Stimulated activated naive CD8-positive, alpha-beta T cell treated with anti-CD3 and anti-CD28 coated beads, Interleukin-15, amount 100 ng/mL, for 72 hours (primary cell): ENCODE measurements at regions not wholly inside any gene's neighbourhood (a gene's known extent, or its start where the extent isn't known, plus 50 kb on each side); places are given as distances from the start of the nearest gene placed in this dataset.
"Not testable (repeated sequence)": the region's sequence is repeated elsewhere in the genome, so short reads cannot be mapped to it uniquely, and the experiment has no call there.

Source experiments
- ATAC-seq: fragments of 150-1000 bp; cut with Tn5 transposase; 2 replicates; pipeline ENCODE4 v1.10.0; 2021; ENCODE audit warnings: mild to moderate bottlenecking, moderate library complexity
- DNase-seq, 2 donors: peaks; one replicate each; pipeline ENCODE4 v3.0.0; 2021 to 2022
- H3K27ac Mint-ChIP-seq, 2 donors: one replicate each; pipeline ENCODE4 v1.8.0; 2022; ENCODE audit warnings: mild to moderate bottlenecking in 2 of 2, mixed read lengths in 2 of 2, moderate library complexity in 2 of 2
- H3K27me3 Mint-ChIP-seq: one replicate; pipeline ENCODE4 v1.8.0; 2022; ENCODE audit warnings: mixed read lengths
- H3K4me1 Mint-ChIP-seq: one replicate; pipeline ENCODE4 v1.8.0; 2022; ENCODE audit warnings: mild to moderate bottlenecking, mixed read lengths
- H3K4me3 Mint-ChIP-seq, 2 donors: one replicate each; pipeline ENCODE4 v1.8.0; 2022; ENCODE audit warnings: mild to moderate bottlenecking in 2 of 2, mixed read lengths in 2 of 2, moderate library complexity in 1 of 2
- H3K9me3 Mint-ChIP-seq, 2 donors: one replicate each; pipeline ENCODE4 v1.8.0; 2022; ENCODE audit warnings: mixed read lengths in 2 of 2

DNA sequence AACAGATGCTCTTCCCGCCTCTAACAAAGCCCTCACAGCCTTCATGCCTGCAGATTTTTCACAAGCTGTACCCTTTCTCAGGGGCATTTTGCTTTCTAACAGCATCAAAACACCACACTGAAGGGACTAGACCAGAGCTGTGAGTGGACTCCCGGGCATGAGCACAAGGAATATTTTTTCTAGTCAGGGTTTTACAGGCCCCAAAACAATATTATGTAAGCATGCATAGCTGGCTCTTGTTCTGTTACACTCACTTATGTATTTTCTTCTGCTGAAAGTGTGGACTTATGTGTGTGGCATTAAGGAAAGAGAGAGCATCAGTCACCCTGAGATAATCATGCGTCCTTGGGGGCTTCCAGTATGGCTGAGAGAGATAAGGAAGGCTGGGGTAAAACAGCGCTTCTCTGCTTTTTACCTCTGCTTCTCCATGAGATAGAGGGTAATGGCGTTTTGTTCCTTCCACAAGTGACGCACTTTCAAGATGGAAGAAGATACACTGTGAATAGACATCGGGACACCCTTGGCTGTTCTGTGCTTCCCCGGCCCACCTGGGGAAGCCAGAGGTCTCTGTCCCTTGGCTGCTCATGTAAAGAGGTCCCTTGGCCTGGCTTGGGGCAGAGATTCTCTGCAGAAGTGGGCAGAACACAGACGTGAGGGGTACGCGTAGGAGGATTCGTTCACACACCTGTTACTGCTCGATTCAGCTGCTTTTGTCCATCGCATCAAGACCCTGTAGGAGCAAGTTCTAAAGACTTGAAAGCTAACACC, 266.7 kb upstream of the RAB4A start:
- Mint-ChIP-seq H3K27ac (no peak overlapping the region), H3K9me3 (no peaks in the 10 kb centered on the region), H3K27me3 (no peaks in the 10 kb centered on the region), H3K4me1 (peaks cover 6% of the 10 kb centered on the region), H3K4me3 (no peak overlapping the region)
- DNase-seq = no peak
- ATAC-seq = no peak

DNA sequence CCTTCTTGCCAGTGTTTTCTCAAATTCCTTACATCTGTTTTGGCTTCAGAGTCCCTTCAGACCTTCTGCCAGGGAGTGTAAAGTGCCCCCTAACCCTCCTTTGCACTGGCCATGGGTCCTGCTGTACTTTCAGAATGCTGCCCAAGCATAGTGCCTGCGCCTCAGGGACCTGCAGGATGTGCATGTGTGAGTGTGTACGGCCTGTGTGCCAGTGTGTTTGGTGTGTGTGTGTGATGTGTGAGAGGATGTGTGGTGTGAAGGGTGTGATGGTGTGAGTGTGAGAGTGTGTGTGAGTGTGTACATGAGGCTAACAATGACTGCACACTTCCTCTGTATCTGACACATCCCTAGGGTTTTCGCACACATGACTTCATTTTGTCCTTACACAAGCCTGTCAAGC, 265.8 kb upstream of the RAB4A start:
- DNase-seq (no peak), ATAC-seq (no peak)
- Mint-ChIP-seq H3K27me3 (no peaks in the 10 kb centered on the region), H3K4me1 (peaks cover 6% of the 10 kb centered on the region), H3K4me3 (no peak overlapping the region), H3K9me3 (no peaks in the 10 kb centered on the region), H3K27ac (peak overlapping the region in 1 of 2 donors; percentile 64)

DNA sequence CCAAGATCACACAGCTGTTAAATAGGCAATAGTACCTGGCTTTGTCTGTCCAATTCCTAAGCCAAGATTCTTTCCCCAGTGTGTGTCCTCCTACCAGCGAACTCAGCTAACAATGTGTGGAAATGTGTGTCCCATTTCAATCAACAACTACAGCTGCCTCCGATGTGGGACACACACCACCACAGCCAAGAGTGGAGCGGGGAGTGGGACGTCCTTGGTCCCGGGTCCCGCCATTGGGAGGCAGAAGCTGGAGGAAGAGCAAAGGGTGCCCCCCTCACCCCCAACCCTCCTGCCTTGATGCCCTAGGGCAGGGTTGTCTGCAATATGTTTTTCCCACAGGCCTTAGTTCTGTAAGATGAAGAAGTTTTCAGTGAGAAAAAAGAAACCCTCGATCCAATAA, 265.4 kb upstream of the RAB4A start:
- DNase-seq (no peak), ATAC-seq (no peak)
- no peak overlapping the region for H3K27ac Mint-ChIP-seq
- H3K9me3 Mint-ChIP-seq = no peaks in the 10 kb centered on the region
- H3K4me1 Mint-ChIP-seq = peaks cover 6% of the 10 kb centered on the region
- H3K27me3 Mint-ChIP-seq = no peaks in the 10 kb centered on the region
- no peak overlapping the region for H3K4me3 Mint-ChIP-seq

DNA sequence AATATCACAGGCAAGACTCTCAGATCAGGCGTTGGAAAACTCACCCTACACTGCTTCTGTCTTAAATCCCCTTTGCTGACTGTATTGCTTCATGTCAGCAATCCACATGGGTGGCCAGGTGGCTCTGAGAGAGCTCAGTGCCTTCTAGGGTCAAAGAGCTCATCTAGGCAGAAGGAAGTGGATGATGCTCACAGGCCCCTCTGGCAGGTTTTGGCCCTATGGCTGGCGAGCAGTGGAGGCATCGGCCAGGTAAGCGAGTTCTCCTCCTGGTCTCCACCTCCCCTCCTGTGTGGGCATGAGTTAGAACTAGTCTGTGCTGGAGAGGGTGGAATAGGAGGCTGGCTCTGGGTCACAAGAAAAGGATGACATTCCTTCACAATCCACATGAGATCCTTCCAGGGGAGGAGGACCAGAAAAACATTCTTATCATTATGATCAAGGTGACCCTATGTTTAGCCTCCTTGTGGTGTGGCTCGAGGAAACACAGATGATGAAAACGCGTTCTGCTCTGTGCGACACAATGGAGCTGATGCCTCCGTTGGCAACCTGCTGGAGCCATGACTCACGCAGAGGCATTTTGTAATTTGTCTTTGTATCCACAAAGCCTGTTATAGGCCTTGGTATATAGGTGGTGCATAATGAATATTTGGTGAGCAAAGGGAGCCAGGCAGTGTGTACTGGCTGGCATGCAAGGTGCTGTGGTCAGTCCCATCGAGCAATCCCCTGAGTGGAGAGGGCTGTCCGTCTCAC, 264.6 kb upstream of the RAB4A start:
- Mint-ChIP-seq H3K27ac (no peak overlapping the region), H3K4me3 (no peak overlapping the region), H3K9me3 (no peaks in the 10 kb centered on the region), H3K27me3 (no peaks in the 10 kb centered on the region), H3K4me1 (peaks cover 5% of the 10 kb centered on the region)
- DNase-seq (no peak), ATAC-seq (no peak)

DNA sequence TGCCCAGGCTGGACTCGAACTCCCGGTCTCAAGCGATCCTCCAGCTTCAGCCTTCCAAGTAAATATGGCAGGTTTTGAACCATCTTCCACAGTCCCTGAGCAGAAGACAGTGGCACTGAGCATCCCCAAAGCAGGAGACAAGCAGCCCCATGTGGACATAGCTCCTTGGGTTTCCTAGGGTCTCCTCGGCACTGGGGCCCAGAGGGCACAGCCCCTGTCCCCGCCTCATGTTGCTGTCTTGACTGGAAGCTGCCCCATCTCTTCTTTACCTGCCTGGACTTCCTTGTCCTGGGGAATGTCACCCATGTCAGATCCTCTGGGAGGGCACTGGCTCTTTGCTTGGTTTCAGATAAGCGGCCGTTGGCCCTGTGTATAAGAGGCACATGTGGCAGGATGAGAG, 263.7 kb upstream of the RAB4A start:
- Mint-ChIP-seq H3K4me3 (no peak overlapping the region), H3K9me3 (no peaks in the 10 kb centered on the region), H3K27ac (no peak overlapping the region), H3K27me3 (no peaks in the 10 kb centered on the region), H3K4me1 (no peaks in the 10 kb centered on the region)
- DNase-seq (no peak), ATAC-seq (no peak)

DNA sequence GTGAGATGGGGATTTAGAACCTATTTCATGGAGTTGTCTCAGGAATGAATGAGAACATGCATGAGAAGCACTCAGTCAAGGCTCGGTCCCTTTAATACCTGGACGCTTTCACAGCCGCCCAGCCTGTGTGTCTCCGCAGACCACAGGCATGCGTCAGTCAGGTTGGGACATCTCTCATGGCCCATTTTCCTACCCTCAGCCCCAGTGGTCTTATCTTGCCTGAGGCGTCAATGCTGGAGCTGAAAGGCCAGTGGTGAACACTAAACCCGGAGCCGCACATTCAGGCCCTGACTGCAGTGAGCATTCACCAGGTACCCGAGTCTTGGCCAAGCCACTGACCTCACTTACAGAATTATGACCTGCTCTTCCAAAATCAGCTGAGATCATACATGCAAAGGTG, 263.2 kb upstream of the RAB4A start:
- H3K27ac Mint-ChIP-seq = no peak overlapping the region

DNA sequence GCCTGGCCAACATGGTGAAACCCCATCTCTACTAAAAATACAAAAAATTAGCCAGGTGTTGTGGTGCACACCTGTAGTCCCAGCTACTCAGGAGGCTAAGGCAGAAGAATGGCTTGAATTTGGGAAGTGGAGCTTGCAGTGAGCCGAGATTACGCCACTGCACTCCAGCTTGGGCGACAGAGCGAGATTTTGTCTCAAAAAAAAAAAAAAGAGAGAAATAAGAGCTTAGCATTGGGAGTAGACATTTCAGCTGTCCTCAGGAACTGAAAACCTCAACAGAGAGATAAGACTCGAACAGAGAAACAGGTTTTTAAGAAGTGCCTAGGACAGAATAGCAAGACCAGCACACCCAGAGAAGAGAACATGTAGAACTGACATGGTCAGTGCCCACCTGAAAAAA, 262.6 kb upstream of the RAB4A start:
- not testable (repeated sequence) for DNase-seq

More for the DNA sequence above, 263.2 kb upstream of the RAB4A start:
- Mint-ChIP-seq H3K27me3 (no peaks in the 10 kb centered on the region), H3K4me1 (no peaks in the 10 kb centered on the region), H3K9me3 (no peaks in the 10 kb centered on the region), H3K4me3 (no peak overlapping the region)
- ATAC-seq (no peak), DNase-seq (no peak)

DNA sequence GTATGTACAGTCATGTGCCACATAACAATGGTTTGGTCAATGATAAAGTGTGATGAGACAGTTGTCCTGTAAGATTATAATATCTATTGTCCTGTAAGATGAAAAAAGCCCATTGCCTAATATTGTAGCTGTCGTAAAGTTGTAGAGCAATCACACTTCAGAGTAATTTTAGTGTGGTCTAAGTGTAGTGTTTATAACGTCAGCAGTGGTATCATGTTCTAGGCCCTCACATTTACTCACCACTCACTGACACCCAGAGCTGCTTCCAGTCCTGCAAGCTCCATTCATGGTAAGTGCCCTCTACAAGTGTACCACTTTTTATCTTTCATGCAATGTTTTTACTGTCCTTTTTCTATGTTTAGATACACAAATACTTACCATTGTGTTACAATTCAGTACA, 259.9 kb upstream of the RAB4A start:
- Mint-ChIP-seq H3K27me3 (no peaks in the 10 kb centered on the region), H3K4me1 (no peaks in the 10 kb centered on the region), H3K9me3 (no peaks in the 10 kb centered on the region), H3K4me3 (no peak overlapping the region), H3K27ac (no peak overlapping the region)
- ATAC-seq (no peak), DNase-seq (no peak)

More for the DNA sequence above, 262.6 kb upstream of the RAB4A start:
- H3K4me3 Mint-ChIP-seq, ATAC-seq, H3K27me3 Mint-ChIP-seq, H3K9me3 Mint-ChIP-seq, H3K27ac Mint-ChIP-seq, H3K4me1 Mint-ChIP-seq: not testable (repeated sequence)

DNA sequence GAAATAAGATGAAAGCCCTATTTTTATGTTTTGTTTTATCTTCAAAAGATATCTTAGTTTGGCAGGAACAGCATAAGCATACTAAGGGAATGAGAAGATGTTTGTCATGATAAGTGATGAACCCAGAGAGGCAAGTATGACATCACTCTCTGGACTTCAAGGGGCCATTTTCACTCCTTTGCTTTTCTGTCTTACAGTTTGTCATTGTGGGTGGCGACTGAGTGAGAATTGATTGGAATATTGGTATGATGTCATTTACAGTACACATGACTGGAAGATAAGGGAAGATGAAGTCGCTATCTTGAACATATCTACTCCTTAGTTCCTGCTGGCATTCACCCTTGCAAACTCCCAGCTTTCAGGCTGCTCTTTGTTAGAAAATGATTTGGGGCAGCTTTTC, 258.1 kb upstream of the RAB4A start:
- Mint-ChIP-seq H3K4me3 (no peak overlapping the region), H3K27me3 (no peaks in the 10 kb centered on the region), H3K4me1 (no peaks in the 10 kb centered on the region), H3K9me3 (no peaks in the 10 kb centered on the region), H3K27ac (no peak overlapping the region)
- ATAC-seq (no peak), DNase-seq (no peak)

DNA sequence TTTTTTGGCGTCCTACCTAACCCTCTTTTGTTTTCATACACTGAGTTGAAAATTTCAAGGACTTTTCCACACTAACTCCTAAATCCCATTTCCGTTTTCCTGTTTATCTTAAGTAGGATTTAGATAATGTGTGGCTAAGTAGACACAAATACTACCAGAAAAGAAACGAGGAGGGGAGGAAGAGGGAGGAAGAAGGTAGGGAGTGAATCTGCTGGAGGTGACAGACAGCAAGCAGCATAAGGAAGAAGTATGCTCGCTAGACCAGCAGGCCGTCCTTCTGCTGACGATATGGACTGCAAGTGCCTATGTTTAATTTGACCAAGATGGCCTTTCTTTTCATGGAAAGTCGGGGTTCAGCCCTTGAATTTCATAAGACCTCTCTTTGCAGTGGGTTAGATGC, 256.9 kb upstream of the RAB4A start:
- no peaks in the 10 kb centered on the region for H3K4me1 Mint-ChIP-seq
- H3K4me3 Mint-ChIP-seq = no peak overlapping the region
- no peaks in the 10 kb centered on the region for H3K27me3 Mint-ChIP-seq
- DNase-seq (no peak), ATAC-seq (no peak)
- H3K27ac Mint-ChIP-seq = no peak overlapping the region
- no peaks in the 10 kb centered on the region for H3K9me3 Mint-ChIP-seq

DNA sequence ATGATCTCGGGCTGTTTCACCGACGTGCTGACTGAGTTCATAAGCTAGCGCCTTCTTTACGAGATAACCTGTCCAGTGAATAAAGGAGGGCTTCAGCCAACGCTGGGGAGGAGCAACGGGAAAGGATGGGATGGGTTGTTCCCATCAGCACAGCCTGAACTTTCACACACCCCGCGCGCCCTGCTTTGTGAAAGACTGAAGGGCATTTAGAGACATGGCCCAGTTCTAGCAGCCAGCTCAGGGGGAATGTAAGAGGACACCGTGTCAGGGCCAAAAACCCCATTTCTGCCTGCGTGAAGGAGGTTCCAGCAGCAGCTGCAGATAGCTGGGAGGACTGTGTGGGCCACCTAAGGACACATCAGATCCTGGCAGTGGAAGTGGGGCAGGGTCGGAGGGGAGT, 255.1 kb upstream of the RAB4A start:
- H3K4me3 Mint-ChIP-seq = no peak overlapping the region

DNA sequence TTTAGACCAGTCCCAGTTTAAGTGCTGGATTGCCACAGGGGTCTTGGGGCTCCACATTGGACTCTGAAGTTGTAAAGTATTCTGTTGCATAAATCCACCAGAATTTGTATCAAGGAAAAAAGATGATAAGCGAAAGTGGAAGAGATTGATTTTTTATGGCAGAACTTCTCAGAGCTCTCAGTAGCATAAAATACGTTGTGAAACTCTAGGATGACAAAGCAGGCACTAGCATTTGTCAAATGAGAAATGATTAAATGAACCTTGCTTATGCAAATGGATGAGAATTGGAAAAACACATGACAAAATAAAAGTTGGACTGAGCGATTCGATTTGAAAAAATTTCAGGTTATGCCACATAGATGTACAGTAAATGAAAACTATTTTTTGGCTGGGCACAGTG, 253.8 kb upstream of the RAB4A start:
- no peak for DNase-seq
- H3K9me3 Mint-ChIP-seq = no peaks in the 10 kb centered on the region
- H3K27ac Mint-ChIP-seq = no peak overlapping the region
- H3K4me1 Mint-ChIP-seq = no peaks in the 10 kb centered on the region
- no peaks in the 10 kb centered on the region for H3K27me3 Mint-ChIP-seq
- no peak for ATAC-seq
- no peak overlapping the region for H3K4me3 Mint-ChIP-seq

More for the DNA sequence above, 255.1 kb upstream of the RAB4A start:
- ATAC-seq = no peak
- Mint-ChIP-seq H3K9me3 (no peaks in the 10 kb centered on the region), H3K27me3 (no peaks in the 10 kb centered on the region), H3K27ac (no peak overlapping the region), H3K4me1 (no peaks in the 10 kb centered on the region)
- no peak for DNase-seq

DNA sequence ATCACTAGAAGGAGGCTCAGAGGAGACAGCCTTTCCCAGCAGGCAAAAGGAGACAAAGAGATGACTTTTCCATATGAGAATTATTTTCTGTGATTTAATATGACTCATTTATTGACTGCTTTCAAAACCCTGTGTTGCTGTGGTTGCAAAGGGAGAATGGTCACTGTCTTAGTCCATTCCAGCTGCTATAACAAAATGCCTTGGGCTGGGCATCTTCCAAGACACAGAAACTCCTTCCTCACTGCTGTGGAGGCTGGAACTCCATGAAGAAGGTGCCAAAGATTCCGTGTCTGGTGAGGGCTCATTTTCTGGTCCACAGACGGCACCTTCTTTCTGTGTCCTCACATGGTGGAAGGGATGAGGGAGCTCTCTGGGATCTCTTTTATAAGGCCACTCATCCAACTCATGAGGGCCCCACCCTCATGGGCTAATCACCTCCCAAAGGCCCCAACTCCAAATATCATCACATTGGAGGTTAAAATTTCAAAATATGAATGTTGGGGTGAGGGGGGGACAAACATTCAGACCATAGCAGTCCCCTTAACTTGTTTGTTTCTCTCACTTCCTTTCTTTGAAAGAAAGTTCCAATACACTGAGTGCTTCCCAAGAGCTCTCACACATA, 252.1 kb upstream of the RAB4A start:
- Mint-ChIP-seq H3K4me3 (no peak overlapping the region), H3K9me3 (no peaks in the 10 kb centered on the region), H3K27me3 (no peaks in the 10 kb centered on the region), H3K27ac (no peak overlapping the region), H3K4me1 (no peaks in the 10 kb centered on the region)
- ATAC-seq = no peak
- DNase-seq = no peak

DNA sequence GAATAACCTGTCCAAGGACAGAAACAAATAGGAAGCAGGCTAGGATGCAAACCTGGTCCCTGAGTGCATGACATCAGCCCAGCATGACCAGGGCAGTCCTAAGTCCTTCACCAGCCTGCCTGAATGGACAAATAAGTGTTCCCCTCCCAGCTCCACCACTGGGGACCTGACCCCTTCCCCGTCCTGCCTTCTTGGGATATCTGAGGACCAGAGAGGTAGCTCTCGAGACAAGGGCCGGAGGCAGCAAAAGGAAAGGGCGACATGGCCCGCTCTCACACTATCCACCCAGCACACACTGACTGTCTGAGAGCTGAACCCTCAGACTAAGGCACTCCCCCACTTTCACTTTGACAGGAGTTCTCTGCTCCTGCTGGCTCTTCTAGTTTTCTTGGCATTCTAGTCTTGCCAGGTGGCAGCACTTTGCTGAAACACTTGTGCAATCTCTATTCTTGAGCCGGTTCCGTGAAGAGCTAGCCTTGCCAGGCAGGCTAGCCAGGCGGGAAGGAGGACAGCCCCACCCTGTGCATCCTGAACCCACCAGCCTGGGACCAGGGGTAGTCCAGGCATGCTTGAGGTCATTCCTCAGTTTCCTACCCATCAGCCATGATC, 251.1 kb upstream of the RAB4A start:
- ATAC-seq (no peak), DNase-seq (no peak)
- H3K9me3 Mint-ChIP-seq = no peaks in the 10 kb centered on the region
- H3K27ac Mint-ChIP-seq = no peak overlapping the region
- no peak overlapping the region for H3K4me3 Mint-ChIP-seq
- H3K4me1 Mint-ChIP-seq = no peaks in the 10 kb centered on the region
- no peaks in the 10 kb centered on the region for H3K27me3 Mint-ChIP-seq

DNA sequence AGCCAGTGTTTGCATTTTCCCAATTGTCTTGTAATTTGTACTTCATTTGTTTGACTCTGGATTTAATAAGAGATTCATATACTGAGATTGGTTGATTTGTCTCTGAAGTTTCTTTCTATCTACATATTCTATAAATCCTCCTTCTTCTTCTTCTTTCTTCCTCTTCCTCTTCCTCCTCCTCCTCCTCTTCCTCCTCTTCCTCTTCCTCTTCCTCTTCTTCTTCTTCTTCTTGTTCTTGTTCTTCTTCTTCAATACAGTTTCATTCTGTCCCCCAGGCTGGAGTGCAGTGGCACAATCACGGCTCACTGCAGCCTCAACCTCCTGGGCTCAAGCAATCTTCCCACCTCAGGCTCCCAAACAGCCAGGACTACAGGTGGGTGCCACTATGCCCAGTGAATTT, 249.9 kb upstream of the RAB4A start:
- H3K27ac Mint-ChIP-seq, ATAC-seq, H3K27me3 Mint-ChIP-seq, H3K4me3 Mint-ChIP-seq, H3K9me3 Mint-ChIP-seq, DNase-seq, H3K4me1 Mint-ChIP-seq: not testable (repeated sequence)
